RWPE2 (cell line): ENCODE measurements at regions not wholly inside any gene's neighbourhood (a gene's known extent, or its start where the extent isn't known, plus 50 kb on each side); places are given as distances from the start of the nearest gene placed in this dataset.
"Not testable (repeated sequence)": the region's sequence is repeated elsewhere in the genome, so short reads cannot be mapped to it uniquely, and the experiment has no call there.

Source experiments
- ATAC-seq: fragments of 200-7000 bp; cut with Tn5 transposase; 3 replicates; pipeline ENCODE4 v1.9.1; 2021; ENCODE audit warnings: low read depth
- DNase-seq: peaks from one replicate; pipeline ENCODE4 v3.0.0-alpha.2; 2020; ENCODE audit warnings: low spot score
- H3K27ac ChIP-seq: fragments of 450-650 bp; 2 replicates; pipeline ENCODE4 v1.5.1; 2017; ENCODE audit warnings: mild to moderate bottlenecking; ENCODE audit not compliant: poor library complexity, severe bottlenecking
- H3K27me3 ChIP-seq: fragments of 250-450 bp; sonication (Bioruptor Pico); 2 replicates; pipeline ENCODE4 v1.5.1; 2021; ENCODE audit warnings: mild to moderate bottlenecking, moderate library complexity; ENCODE audit not compliant: insufficient read depth, poor library complexity, severe bottlenecking
- H3K36me3 ChIP-seq: fragments of 250-450 bp; sonication (Bioruptor Pico); 2 replicates; pipeline ENCODE4 v1.5.1; 2020; ENCODE audit warnings: low read depth, mild to moderate bottlenecking, moderate library complexity
- H3K4me1 ChIP-seq: fragments of 250-450 bp; sonication (Bioruptor Pico); 2 replicates; pipeline ENCODE4 v1.5.1; 2021; ENCODE audit warnings: mild to moderate bottlenecking, moderate library complexity; ENCODE audit not compliant: insufficient read depth, poor library complexity, severe bottlenecking
- H3K4me3 ChIP-seq: fragments of 250-450 bp; sonication (Bioruptor Pico); 2 replicates; pipeline ENCODE4 v1.5.1; 2021; ENCODE audit warnings: mild to moderate bottlenecking, moderate library complexity; ENCODE audit not compliant: severe bottlenecking
- H3K9me3 ChIP-seq: fragments of 250-450 bp; sonication (Bioruptor Pico); 2 replicates; pipeline ENCODE4 v1.5.1; 2021; ENCODE audit warnings: mild to moderate bottlenecking, moderate library complexity; ENCODE audit not compliant: severe bottlenecking
- TF ChIP-seq, protein P1 (sequence below): fragments of 450-650 bp; IDR thresholded peaks from one replicate; pipeline ENCODE4 v1.5.1; 2017; ENCODE audit warnings: mild to moderate bottlenecking, moderate library complexity; ENCODE audit not compliant: poor library complexity, severe bottlenecking

GRCh38 chr21:18547347-18547746 is 143.8 kb upstream of the TMPRSS15 start:
- TF ChIP-seq, protein P1, sequence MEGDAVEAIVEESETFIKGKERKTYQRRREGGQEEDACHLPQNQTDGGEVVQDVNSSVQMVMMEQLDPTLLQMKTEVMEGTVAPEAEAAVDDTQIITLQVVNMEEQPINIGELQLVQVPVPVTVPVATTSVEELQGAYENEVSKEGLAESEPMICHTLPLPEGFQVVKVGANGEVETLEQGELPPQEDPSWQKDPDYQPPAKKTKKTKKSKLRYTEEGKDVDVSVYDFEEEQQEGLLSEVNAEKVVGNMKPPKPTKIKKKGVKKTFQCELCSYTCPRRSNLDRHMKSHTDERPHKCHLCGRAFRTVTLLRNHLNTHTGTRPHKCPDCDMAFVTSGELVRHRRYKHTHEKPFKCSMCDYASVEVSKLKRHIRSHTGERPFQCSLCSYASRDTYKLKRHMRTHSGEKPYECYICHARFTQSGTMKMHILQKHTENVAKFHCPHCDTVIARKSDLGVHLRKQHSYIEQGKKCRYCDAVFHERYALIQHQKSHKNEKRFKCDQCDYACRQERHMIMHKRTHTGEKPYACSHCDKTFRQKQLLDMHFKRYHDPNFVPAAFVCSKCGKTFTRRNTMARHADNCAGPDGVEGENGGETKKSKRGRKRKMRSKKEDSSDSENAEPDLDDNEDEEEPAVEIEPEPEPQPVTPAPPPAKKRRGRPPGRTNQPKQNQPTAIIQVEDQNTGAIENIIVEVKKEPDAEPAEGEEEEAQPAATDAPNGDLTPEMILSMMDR, result no peak

DNA sequence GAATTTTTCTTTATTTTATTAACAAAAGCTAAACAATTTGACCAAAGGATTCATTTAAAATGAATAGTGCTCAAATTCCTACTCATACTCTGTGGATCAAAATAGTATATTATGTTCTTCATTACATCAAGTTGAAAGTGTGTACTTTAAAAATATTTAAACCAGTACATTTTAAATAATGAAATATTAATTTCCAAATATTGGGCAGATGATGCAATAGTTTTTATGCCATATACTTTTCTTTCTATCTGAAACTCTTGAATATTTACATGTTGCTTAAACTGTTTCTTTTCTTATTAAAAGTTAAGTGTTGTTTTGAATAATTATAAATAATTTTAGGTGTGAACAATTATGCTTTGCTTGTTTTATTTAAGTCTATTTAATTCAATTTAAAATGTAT is 144.7 kb upstream of the TMPRSS15 start:
- TF ChIP-seq, protein P1, result no peak
- no peak for ATAC-seq
- Histone ChIP-seq H3K4me1 (no peaks in the 10 kb centered on the region), H3K9me3 (no peaks in the 10 kb centered on the region), H3K36me3 (no peaks in the 10 kb centered on the region), H3K27ac (no peak overlapping the region), H3K27me3 (peaks cover 8% of the 10 kb centered on the region), H3K4me3 (no peak overlapping the region)
- no peak for DNase-seq

More at GRCh38 chr21:18547347-18547746, 143.8 kb upstream of the TMPRSS15 start:
- peaks cover 8% of the 10 kb centered on the region for H3K27me3 ChIP-seq
- H3K27ac ChIP-seq, result no peak overlapping the region
- H3K9me3 ChIP-seq, result no peaks in the 10 kb centered on the region
- DNase-seq (no peak), ATAC-seq (no peak)
- H3K4me3 ChIP-seq, result no peak overlapping the region
- H3K4me1 ChIP-seq, result no peaks in the 10 kb centered on the region
- no peaks in the 10 kb centered on the region for H3K36me3 ChIP-seq

GRCh38 chr21:18549214-18549905 is 145.8 kb upstream of the TMPRSS15 start:
- H3K27me3 ChIP-seq, result peaks cover 8% of the 10 kb centered on the region
- no peaks in the 10 kb centered on the region for H3K36me3 ChIP-seq
- DNase-seq, result no peak
- no peaks in the 10 kb centered on the region for H3K9me3 ChIP-seq
- ATAC-seq, result no peak
- H3K4me1 ChIP-seq, result no peaks in the 10 kb centered on the region
- TF ChIP-seq, protein P1, result no peak
- H3K4me3 ChIP-seq, result no peak overlapping the region
- H3K27ac ChIP-seq, result no peak overlapping the region

DNA sequence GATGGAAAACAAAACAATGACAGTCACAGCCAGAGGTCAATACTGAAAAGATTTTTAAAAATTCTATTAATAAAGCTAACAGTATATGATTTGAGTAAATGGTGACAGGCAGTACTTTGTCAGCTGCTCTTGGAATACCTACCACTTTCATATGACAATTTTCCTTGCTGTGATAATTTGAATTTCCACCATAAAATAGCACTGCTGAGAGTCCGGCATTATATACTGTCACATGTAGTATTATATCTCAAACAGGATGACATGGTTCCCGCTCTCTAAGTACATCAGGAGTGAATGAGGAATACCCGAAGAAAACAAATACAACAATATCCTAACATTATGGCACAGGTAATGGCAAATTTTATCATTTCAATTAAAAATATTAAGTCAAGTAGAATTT is 146.8 kb upstream of the TMPRSS15 start:
- Histone ChIP-seq H3K27ac (no peak overlapping the region), H3K27me3 (peaks cover 4% of the 10 kb centered on the region), H3K4me1 (no peaks in the 10 kb centered on the region), H3K36me3 (no peaks in the 10 kb centered on the region), H3K9me3 (no peaks in the 10 kb centered on the region), H3K4me3 (no peak overlapping the region)
- DNase-seq, result no peak
- TF ChIP-seq, protein P1, result no peak
- no peak for ATAC-seq

GRCh38 chr21:18553786-18554185 is 150.2 kb upstream of the TMPRSS15 start:
- no peaks in the 10 kb centered on the region for H3K9me3 ChIP-seq
- DNase-seq (no peak), ATAC-seq (no peak)
- no peaks in the 10 kb centered on the region for H3K4me1 ChIP-seq
- no peak overlapping the region for H3K27ac ChIP-seq
- H3K27me3 ChIP-seq, result no peaks in the 10 kb centered on the region
- TF ChIP-seq, protein P1, result no peak
- no peaks in the 10 kb centered on the region for H3K36me3 ChIP-seq
- no peak overlapping the region for H3K4me3 ChIP-seq

GRCh38 chr21:18567770-18568169 is 164.2 kb upstream of the TMPRSS15 start:
- not testable (repeated sequence) for DNase-seq

More at GRCh38 chr21:18567770-18568169, 164.2 kb upstream of the TMPRSS15 start:
- not testable (repeated sequence) for H3K4me1 ChIP-seq, H3K9me3 ChIP-seq, H3K36me3 ChIP-seq, ATAC-seq, H3K27me3 ChIP-seq, H3K4me3 ChIP-seq, H3K27ac ChIP-seq
